Astrocyte (in vitro differentiated cells and primary cell): ENCODE measurements at regions not wholly inside any gene's neighbourhood (a gene's known extent, or its start where the extent isn't known, plus 50 kb on each side); places are given as distances from the start of the nearest gene placed in this dataset.

Experiments
- DNase-seq: peaks from one replicate; pipeline ENCODE4 v3.0.0-alpha.2; 2010; ENCODE audit warnings: low read depth
- FAIRE-seq: peaks from 2 replicates; lab custom pipeline; 2011; peaks lifted over from hg19 to GRCh38; lab: Jason Lieb, UNC
- H2AFZ ChIP-seq: 2 replicates; pipeline ENCODE4 v1.6.0; 2012; ENCODE audit warnings: low read depth, low read length, inconsistent platforms
- H3K27ac ChIP-seq: 2 replicates; pipeline ENCODE4 v1.5.1; 2011; ENCODE audit warnings: low read depth, low read length, inconsistent platforms
- H3K27me3 ChIP-seq: 2 replicates; pipeline ENCODE4 v1.6.0; 2011; ENCODE audit warnings: low read length, inconsistent platforms; ENCODE audit not compliant: insufficient read depth
- H3K36me3 ChIP-seq: 2 replicates; pipeline ENCODE4 v1.5.1; 2011; ENCODE audit warnings: low read length, inconsistent platforms; ENCODE audit not compliant: insufficient read depth
- H3K4me1 ChIP-seq: 2 replicates; pipeline ENCODE4 v1.5.1; 2011; ENCODE audit warnings: low read length, inconsistent platforms; ENCODE audit not compliant: insufficient read depth
- H3K4me2 ChIP-seq: 2 replicates; pipeline ENCODE4 v1.6.0; 2012; ENCODE audit warnings: low read length, inconsistent platforms
- H3K4me3 ChIP-seq: 2 replicates; pipeline ENCODE4 v1.5.1; 2011; ENCODE audit warnings: low read depth, mild to moderate bottlenecking, low read length, inconsistent platforms; ENCODE audit not compliant: insufficient read depth
- H3K79me2 ChIP-seq: 2 replicates; pipeline ENCODE4 v1.6.0; 2012; ENCODE audit warnings: mild to moderate bottlenecking, low read length, inconsistent platforms; ENCODE audit not compliant: insufficient read depth
- H3K9ac ChIP-seq: 2 replicates; pipeline ENCODE4 v1.6.0; 2012; ENCODE audit warnings: mild to moderate bottlenecking, low read length, inconsistent platforms
- H3K9me3 ChIP-seq: 2 replicates; pipeline ENCODE4 v1.5.1; 2012; ENCODE audit warnings: low read depth, mild to moderate bottlenecking, low read length, inconsistent platforms; ENCODE audit not compliant: insufficient read depth
- H4K20me1 ChIP-seq: 2 replicates; pipeline ENCODE4 v1.6.0; 2012; ENCODE audit warnings: low read length, inconsistent platforms; ENCODE audit not compliant: insufficient read depth
- H3K27ac Mint-ChIP-seq: one replicate; pipeline ENCODE4 v1.8.0; 2021; ENCODE audit warnings: mild to moderate bottlenecking, mixed read lengths; ENCODE audit not compliant: unreplicated experiment
- H3K27me3 Mint-ChIP-seq: one replicate; pipeline ENCODE4 v1.8.0; 2021; ENCODE audit warnings: low read depth, mixed read lengths; ENCODE audit not compliant: unreplicated experiment
- H3K36me3 Mint-ChIP-seq: one replicate; pipeline ENCODE4 v1.8.0; 2021; ENCODE audit warnings: low read depth, mixed read lengths; ENCODE audit not compliant: unreplicated experiment
- H3K4me1 Mint-ChIP-seq: one replicate; pipeline ENCODE4 v1.8.0; 2021; ENCODE audit warnings: low read depth, mixed read lengths; ENCODE audit not compliant: unreplicated experiment
- H3K4me3 Mint-ChIP-seq: one replicate; pipeline ENCODE4 v1.8.0; 2021; ENCODE audit warnings: mild to moderate bottlenecking, moderate library complexity, mixed read lengths; ENCODE audit not compliant: unreplicated experiment
- H3K9me3 Mint-ChIP-seq: one replicate; pipeline ENCODE4 v1.8.0; 2021; ENCODE audit warnings: mild to moderate bottlenecking, mixed read lengths; ENCODE audit not compliant: unreplicated experiment
- EZH2 ChIP-seq: IDR thresholded peaks from 2 replicates; pipeline ENCODE4 v1.6.1; 2012; ENCODE audit warnings: mild to moderate bottlenecking, low read length, inconsistent platforms; ENCODE audit not compliant: insufficient read depth
- TF ChIP-seq, protein P1 (sequence below): IDR thresholded peaks from 2 replicates; pipeline ENCODE4 v1.5.1; 2011; ENCODE audit warnings: low read depth, mild to moderate bottlenecking, inconsistent platforms, low read length, moderate library complexity; ENCODE audit not compliant: insufficient read depth

DNA sequence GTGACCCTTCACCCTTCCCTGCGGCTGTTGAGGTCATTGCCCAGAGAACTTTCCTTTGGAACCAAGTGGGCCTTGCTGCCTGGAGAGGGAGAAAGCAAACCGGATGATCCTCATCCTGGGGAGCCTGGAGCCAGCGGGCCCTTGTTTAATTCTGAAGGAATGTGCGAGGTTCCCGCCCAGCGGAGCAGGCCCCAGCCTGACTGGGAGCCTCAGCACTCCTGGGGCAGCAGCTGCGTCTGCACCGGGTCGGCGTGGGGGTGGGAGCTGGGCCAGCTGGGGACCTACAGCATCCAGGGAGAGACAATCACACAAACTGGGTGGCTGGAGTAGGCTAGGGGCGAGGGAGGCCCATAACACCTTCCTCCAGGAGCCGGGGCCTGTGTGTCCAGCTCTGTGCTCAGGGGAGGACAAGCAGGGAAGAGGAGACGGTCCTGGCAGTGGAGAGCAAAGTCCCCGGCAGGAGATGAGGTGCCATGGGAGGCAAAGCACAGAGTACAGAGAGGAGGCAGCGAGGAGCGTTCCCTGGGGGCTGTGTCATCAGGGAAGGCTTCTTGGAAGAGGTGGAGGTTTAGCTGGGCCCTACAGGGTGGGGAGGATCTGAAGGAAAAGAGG is 61.9 kb upstream of the HAAO start:
- H3K27me3 Mint-ChIP-seq = peaks cover 18% of the 10 kb centered on the region
- Histone ChIP-seq H3K27ac (no peak overlapping the region), H3K27me3 (no peaks in the 10 kb centered on the region), H3K4me2 (no peak overlapping the region), H3K36me3 (no peaks in the 10 kb centered on the region), H3K4me1 (no peaks in the 10 kb centered on the region), H2AFZ (peak overlapping the region; percentile 60), H3K9me3 (no peaks in the 10 kb centered on the region), H4K20me1 (no peaks in the 10 kb centered on the region), H3K79me2 (no peaks in the 10 kb centered on the region), H3K4me3 (no peak overlapping the region), H3K9ac (peak overlapping the region; percentile 18)
- DNase-seq (no peak), FAIRE-seq (no peak)
- peaks cover 5% of the 10 kb centered on the region for H3K36me3 Mint-ChIP-seq
- no peak overlapping the region for H3K4me3 Mint-ChIP-seq
- H3K9me3 Mint-ChIP-seq = no peaks in the 10 kb centered on the region
- TF ChIP-seq EZH2 = no peak
- TF ChIP-seq, protein P1, sequence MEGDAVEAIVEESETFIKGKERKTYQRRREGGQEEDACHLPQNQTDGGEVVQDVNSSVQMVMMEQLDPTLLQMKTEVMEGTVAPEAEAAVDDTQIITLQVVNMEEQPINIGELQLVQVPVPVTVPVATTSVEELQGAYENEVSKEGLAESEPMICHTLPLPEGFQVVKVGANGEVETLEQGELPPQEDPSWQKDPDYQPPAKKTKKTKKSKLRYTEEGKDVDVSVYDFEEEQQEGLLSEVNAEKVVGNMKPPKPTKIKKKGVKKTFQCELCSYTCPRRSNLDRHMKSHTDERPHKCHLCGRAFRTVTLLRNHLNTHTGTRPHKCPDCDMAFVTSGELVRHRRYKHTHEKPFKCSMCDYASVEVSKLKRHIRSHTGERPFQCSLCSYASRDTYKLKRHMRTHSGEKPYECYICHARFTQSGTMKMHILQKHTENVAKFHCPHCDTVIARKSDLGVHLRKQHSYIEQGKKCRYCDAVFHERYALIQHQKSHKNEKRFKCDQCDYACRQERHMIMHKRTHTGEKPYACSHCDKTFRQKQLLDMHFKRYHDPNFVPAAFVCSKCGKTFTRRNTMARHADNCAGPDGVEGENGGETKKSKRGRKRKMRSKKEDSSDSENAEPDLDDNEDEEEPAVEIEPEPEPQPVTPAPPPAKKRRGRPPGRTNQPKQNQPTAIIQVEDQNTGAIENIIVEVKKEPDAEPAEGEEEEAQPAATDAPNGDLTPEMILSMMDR = no peak
- no peak overlapping the region for H3K27ac Mint-ChIP-seq
- no peaks in the 10 kb centered on the region for H3K4me1 Mint-ChIP-seq

DNA sequence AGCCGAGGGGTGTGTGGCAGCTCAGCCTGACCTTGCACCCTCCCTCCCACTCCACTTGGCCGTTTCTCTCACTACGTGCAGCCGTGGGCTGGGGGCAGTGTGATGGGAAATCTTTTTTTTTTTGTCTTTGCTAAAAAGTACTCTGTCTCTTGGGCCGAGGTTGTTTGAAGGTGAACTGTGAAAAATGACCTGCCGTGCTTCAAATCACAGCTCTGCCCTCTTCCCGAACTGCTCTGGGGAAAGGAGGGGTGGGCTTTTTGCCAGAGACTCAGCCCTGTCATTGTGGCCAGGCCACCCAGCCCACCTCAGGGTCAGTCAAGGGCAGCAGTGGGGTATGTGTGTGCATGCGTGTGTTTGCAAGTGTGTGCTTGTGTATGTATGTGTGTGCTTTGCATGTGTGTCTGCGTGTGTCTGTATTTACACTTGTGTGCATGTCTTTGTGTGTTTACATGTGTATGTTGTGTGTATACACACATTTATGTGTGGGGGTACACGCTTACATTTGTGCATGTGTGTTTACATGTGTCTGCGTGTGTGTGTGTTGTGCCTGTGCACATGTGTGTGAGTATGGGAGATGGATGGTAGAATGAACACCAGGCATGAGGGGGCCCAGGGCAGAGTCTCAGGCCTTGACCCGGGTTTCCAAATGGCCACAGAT is 61.3 kb upstream of the HAAO start:
- H3K27me3 Mint-ChIP-seq = peaks cover 20% of the 10 kb centered on the region
- no peak overlapping the region for H3K4me3 Mint-ChIP-seq
- Histone ChIP-seq H3K27me3 (no peaks in the 10 kb centered on the region), H4K20me1 (no peaks in the 10 kb centered on the region), H3K9me3 (no peaks in the 10 kb centered on the region), H3K36me3 (no peaks in the 10 kb centered on the region), H2AFZ (no peak overlapping the region), H3K4me3 (no peak overlapping the region), H3K79me2 (no peaks in the 10 kb centered on the region), H3K4me2 (no peak overlapping the region), H3K27ac (no peak overlapping the region), H3K9ac (no peak overlapping the region), H3K4me1 (no peaks in the 10 kb centered on the region)
- peaks cover 5% of the 10 kb centered on the region for H3K36me3 Mint-ChIP-seq
- TF ChIP-seq EZH2 = no peak
- TF ChIP-seq, protein P1 = no peak
- DNase-seq = no peak
- no peaks in the 10 kb centered on the region for H3K4me1 Mint-ChIP-seq
- FAIRE-seq = no peak
- no peaks in the 10 kb centered on the region for H3K9me3 Mint-ChIP-seq
- H3K27ac Mint-ChIP-seq = no peak overlapping the region

- H3K36me3 Mint-ChIP-seq = peaks cover 5% of the 10 kb centered on the region
- no peak overlapping the region for H3K4me3 ChIP-seq
- no peaks in the 10 kb centered on the region for H4K20me1 ChIP-seq
- no peak overlapping the region for H3K27ac Mint-ChIP-seq
- no peaks in the 10 kb centered on the region for H3K9me3 Mint-ChIP-seq
- H3K9me3 ChIP-seq = no peaks in the 10 kb centered on the region
- no peaks in the 10 kb centered on the region for H3K79me2 ChIP-seq
- no peak overlapping the region for H2AFZ ChIP-seq
- no peaks in the 10 kb centered on the region for H3K4me1 ChIP-seq
- no peak for FAIRE-seq
- H3K9ac ChIP-seq = no peak overlapping the region
- H3K27me3 Mint-ChIP-seq = peaks cover 21% of the 10 kb centered on the region
- no peak overlapping the region for H3K4me2 ChIP-seq
- H3K4me3 Mint-ChIP-seq = no peak overlapping the region
- H3K4me1 Mint-ChIP-seq = no peaks in the 10 kb centered on the region
- H3K27ac ChIP-seq = no peak overlapping the region
- H3K36me3 ChIP-seq = no peaks in the 10 kb centered on the region
- no peaks in the 10 kb centered on the region for H3K27me3 ChIP-seq
- TF ChIP-seq EZH2 = no peak
- TF ChIP-seq, protein P1 = no peak
- no peak for DNase-seq
Observed at GRCh38 chr2:42852798-42853197, 60.4 kb upstream of the HAAO start.
